H1 (cell line): ENCODE measurements at regions not wholly inside any gene's neighbourhood (a gene's known extent, or its start where the extent isn't known, plus 50 kb on each side); places are given as distances from the start of the nearest gene placed in this dataset.

Experiments used
- CEBPB ChIP-seq: IDR thresholded peaks from 2 replicates; pipeline ENCODE4 v1.6.1; 2012; ENCODE audit warnings: low read depth, low read length
- EP300 ChIP-seq, 2 experiments: IDR thresholded peaks; 1 replicate in 1 of 2; 2 replicates in 1 of 2; pipeline ENCODE4 v1.6.1; 2011 to 2012; ENCODE audit warnings: low read depth in 2 of 2, low read length in 2 of 2, mild to moderate bottlenecking in 2 of 2, borderline replicate concordance in 1 of 2, inconsistent platforms in 1 of 2, moderate library complexity in 1 of 2
- POU5F1 ChIP-seq: IDR thresholded peaks from 2 replicates; pipeline ENCODE4 v1.6.1; 2011; ENCODE audit warnings: low read depth, mild to moderate bottlenecking, low read length, moderate library complexity
- YY1 ChIP-seq: IDR thresholded peaks from 2 replicates; pipeline ENCODE4 v1.6.1; 2011; ENCODE audit warnings: low read depth, mild to moderate bottlenecking, low read length
- TF ChIP-seq, protein P1 (sequence below): fragments of 300-600 bp; sonication (generic); IDR thresholded peaks from 2 replicates; pipeline ENCODE4 v1.7.1; 2012; ENCODE audit warnings: low read length, moderate library complexity, mild to moderate bottlenecking, inconsistent platforms; ENCODE audit not compliant: insufficient replicate concordance
- TF ChIP-seq, protein P2 (sequence below): IDR thresholded peaks from 2 replicates; pipeline ENCODE4 v1.6.1; 2011; ENCODE audit warnings: low read depth, mild to moderate bottlenecking, low read length; ENCODE audit not compliant: insufficient read depth
- TF ChIP-seq, protein P3 (sequence below): IDR thresholded peaks from 2 replicates; pipeline ENCODE4 v1.6.1; 2011; ENCODE audit warnings: low read length, improper control_type of control experiment

DNA sequence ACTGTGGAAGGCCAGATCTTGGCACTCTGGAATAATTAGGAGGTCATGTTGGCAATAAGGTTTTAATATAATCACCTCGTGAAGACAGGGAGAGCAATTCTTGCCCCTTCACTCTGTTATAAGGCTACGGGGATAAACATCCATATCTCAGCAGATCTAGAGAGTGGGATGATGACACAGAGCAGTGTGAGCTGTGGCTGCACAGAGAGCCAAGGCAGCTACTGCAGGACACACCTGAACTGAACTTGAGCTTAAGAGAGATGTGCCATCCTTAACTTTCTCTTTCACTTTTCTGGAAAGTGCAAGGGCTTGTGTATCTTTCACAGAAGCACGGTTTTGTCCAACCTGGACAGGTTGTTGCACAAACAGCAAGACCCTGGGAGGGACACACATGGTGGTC lies 174.7 kb downstream of the GATA3 start (continued):
- TF ChIP-seq, protein P1, sequence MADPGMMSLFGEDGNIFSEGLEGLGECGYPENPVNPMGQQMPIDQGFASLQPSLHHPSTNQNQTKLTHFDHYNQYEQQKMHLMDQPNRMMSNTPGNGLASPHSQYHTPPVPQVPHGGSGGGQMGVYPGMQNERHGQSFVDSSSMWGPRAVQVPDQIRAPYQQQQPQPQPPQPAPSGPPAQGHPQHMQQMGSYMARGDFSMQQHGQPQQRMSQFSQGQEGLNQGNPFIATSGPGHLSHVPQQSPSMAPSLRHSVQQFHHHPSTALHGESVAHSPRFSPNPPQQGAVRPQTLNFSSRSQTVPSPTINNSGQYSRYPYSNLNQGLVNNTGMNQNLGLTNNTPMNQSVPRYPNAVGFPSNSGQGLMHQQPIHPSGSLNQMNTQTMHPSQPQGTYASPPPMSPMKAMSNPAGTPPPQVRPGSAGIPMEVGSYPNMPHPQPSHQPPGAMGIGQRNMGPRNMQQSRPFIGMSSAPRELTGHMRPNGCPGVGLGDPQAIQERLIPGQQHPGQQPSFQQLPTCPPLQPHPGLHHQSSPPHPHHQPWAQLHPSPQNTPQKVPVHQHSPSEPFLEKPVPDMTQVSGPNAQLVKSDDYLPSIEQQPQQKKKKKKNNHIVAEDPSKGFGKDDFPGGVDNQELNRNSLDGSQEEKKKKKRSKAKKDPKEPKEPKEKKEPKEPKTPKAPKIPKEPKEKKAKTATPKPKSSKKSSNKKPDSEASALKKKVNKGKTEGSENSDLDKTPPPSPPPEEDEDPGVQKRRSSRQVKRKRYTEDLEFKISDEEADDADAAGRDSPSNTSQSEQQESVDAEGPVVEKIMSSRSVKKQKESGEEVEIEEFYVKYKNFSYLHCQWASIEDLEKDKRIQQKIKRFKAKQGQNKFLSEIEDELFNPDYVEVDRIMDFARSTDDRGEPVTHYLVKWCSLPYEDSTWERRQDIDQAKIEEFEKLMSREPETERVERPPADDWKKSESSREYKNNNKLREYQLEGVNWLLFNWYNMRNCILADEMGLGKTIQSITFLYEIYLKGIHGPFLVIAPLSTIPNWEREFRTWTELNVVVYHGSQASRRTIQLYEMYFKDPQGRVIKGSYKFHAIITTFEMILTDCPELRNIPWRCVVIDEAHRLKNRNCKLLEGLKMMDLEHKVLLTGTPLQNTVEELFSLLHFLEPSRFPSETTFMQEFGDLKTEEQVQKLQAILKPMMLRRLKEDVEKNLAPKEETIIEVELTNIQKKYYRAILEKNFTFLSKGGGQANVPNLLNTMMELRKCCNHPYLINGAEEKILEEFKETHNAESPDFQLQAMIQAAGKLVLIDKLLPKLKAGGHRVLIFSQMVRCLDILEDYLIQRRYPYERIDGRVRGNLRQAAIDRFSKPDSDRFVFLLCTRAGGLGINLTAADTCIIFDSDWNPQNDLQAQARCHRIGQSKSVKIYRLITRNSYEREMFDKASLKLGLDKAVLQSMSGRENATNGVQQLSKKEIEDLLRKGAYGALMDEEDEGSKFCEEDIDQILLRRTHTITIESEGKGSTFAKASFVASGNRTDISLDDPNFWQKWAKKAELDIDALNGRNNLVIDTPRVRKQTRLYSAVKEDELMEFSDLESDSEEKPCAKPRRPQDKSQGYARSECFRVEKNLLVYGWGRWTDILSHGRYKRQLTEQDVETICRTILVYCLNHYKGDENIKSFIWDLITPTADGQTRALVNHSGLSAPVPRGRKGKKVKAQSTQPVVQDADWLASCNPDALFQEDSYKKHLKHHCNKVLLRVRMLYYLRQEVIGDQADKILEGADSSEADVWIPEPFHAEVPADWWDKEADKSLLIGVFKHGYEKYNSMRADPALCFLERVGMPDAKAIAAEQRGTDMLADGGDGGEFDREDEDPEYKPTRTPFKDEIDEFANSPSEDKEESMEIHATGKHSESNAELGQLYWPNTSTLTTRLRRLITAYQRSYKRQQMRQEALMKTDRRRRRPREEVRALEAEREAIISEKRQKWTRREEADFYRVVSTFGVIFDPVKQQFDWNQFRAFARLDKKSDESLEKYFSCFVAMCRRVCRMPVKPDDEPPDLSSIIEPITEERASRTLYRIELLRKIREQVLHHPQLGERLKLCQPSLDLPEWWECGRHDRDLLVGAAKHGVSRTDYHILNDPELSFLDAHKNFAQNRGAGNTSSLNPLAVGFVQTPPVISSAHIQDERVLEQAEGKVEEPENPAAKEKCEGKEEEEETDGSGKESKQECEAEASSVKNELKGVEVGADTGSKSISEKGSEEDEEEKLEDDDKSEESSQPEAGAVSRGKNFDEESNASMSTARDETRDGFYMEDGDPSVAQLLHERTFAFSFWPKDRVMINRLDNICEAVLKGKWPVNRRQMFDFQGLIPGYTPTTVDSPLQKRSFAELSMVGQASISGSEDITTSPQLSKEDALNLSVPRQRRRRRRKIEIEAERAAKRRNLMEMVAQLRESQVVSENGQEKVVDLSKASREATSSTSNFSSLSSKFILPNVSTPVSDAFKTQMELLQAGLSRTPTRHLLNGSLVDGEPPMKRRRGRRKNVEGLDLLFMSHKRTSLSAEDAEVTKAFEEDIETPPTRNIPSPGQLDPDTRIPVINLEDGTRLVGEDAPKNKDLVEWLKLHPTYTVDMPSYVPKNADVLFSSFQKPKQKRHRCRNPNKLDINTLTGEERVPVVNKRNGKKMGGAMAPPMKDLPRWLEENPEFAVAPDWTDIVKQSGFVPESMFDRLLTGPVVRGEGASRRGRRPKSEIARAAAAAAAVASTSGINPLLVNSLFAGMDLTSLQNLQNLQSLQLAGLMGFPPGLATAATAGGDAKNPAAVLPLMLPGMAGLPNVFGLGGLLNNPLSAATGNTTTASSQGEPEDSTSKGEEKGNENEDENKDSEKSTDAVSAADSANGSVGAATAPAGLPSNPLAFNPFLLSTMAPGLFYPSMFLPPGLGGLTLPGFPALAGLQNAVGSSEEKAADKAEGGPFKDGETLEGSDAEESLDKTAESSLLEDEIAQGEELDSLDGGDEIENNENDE, result no peak
- TF ChIP-seq YY1, result no peak
- TF ChIP-seq, protein P2, sequence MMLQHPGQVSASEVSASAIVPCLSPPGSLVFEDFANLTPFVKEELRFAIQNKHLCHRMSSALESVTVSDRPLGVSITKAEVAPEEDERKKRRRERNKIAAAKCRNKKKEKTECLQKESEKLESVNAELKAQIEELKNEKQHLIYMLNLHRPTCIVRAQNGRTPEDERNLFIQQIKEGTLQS, result no peak
- no peak for TF ChIP-seq EP300 (IDR thresholded peaks at IDR 0.05; ENCODE audit: borderline replicate concordance in 1 of 2, low read depth in 2 of 2, low read length in 2 of 2)
- no peak for TF ChIP-seq CEBPB
- TF ChIP-seq, protein P3, sequence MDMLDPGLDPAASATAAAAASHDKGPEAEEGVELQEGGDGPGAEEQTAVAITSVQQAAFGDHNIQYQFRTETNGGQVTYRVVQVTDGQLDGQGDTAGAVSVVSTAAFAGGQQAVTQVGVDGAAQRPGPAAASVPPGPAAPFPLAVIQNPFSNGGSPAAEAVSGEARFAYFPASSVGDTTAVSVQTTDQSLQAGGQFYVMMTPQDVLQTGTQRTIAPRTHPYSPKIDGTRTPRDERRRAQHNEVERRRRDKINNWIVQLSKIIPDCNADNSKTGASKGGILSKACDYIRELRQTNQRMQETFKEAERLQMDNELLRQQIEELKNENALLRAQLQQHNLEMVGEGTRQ, result no peak
- TF ChIP-seq POU5F1, result no peak
